ENCODE measurements at regions not wholly inside any gene's neighbourhood (a gene's known extent, or its start where the extent isn't known, plus 50 kb on each side); places are given as distances from the start of the nearest gene placed in this dataset.

- TF ChIP-seq, protein P1, sequence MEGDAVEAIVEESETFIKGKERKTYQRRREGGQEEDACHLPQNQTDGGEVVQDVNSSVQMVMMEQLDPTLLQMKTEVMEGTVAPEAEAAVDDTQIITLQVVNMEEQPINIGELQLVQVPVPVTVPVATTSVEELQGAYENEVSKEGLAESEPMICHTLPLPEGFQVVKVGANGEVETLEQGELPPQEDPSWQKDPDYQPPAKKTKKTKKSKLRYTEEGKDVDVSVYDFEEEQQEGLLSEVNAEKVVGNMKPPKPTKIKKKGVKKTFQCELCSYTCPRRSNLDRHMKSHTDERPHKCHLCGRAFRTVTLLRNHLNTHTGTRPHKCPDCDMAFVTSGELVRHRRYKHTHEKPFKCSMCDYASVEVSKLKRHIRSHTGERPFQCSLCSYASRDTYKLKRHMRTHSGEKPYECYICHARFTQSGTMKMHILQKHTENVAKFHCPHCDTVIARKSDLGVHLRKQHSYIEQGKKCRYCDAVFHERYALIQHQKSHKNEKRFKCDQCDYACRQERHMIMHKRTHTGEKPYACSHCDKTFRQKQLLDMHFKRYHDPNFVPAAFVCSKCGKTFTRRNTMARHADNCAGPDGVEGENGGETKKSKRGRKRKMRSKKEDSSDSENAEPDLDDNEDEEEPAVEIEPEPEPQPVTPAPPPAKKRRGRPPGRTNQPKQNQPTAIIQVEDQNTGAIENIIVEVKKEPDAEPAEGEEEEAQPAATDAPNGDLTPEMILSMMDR (IDR thresholded peaks at IDR 0.05), result peak; percentile 77 to 94 (median 93)
- TF ChIP-seq EP300 (IDR thresholded peaks at IDR 0.05), result no peak
Measured at GRCh38 chr16:82263521-82264143, 93.6 kb upstream of the MPHOSPH6 start.
